HepG2 (cell line): ENCODE measurements at regions not wholly inside any gene's neighbourhood (a gene's known extent, or its start where the extent isn't known, plus 50 kb on each side); places are given as distances from the start of the nearest gene placed in this dataset.

ENCODE experiments used
- ATAC-seq: fragments of 200-7000 bp; cut with Tn5 transposase; 3 replicates; pipeline ENCODE4 v1.9.1; 2020; ENCODE audit warnings: mild to moderate bottlenecking, moderate library complexity
- BruUV-seq: library from RNA; stranded (reverse); fragments of 400-500 nt; replicated peaks from 2 replicates; lab custom pipeline; 2021; lab: Mats Ljungman, UMichigan
- CTCF ChIA-PET: fragments of 300-600 bp; formaldehyde crosslinking; extraction: SDS; loops from one replicate; lab custom pipeline; 2021; ENCODE audit warnings: low total read pairs, inconsistent platforms, low intra/inter-chr PET ratio; lab: Yijun Ruan, JAX
- POLR2A ChIA-PET: fragments of 350-600 bp; sonication (Branson Sonifier 250); formaldehyde crosslinking; loops from one replicate; lab custom pipeline; 2020; ENCODE audit warnings: antibody characterized with exemption, inconsistent platforms; lab: Yijun Ruan, JAX
- DNase-seq: peaks from one replicate; pipeline ENCODE4 v3.0.0-alpha.2; 2015; ENCODE audit warnings: low spot score
- FAIRE-seq: peaks from 3 replicates; lab custom pipeline; 2011; peaks lifted over from hg19 to GRCh38; lab: Jason Lieb, UNC
- H2AFZ ChIP-seq: one replicate; pipeline ENCODE4 v1.6.1; 2011; ENCODE audit warnings: low read length, inconsistent platforms
- H3K27ac ChIP-seq: fragments of 300-600 bp; 3 replicates; pipeline ENCODE4 v1.8.0; 2011; ENCODE audit warnings: mixed run types, mild to moderate bottlenecking, mixed read lengths, low read length, inconsistent platforms; ENCODE audit not compliant: insufficient read depth; ENCODE audit errors: extremely low read length
- H3K27me3 ChIP-seq, 2 experiments: fragments of 200-600 bp in 1 of 2; 2 replicates in 1 of 2; 3 replicates in 1 of 2; pipeline versions ENCODE4 v1.6.0 to v1.8.0; 2011; ENCODE audit warnings: low read length in 2 of 2, mild to moderate bottlenecking in 2 of 2, moderate library complexity in 2 of 2, inconsistent platforms in 1 of 2; ENCODE audit not compliant: insufficient read depth in 2 of 2, control insufficient read depth in 1 of 2
- H3K36me3 ChIP-seq, 2 experiments: fragments of 200-600 bp in 1 of 2; replicated peaks in 1 of 2; 2 replicates in 1 of 2; 3 replicates in 1 of 2; pipeline versions ENCODE4 v1.5.1 to v1.8.0; 2011; ENCODE audit warnings: low read length in 2 of 2, inconsistent platforms in 1 of 2; ENCODE audit not compliant: insufficient read depth in 2 of 2, control insufficient read depth in 1 of 2
- H3K4me1 ChIP-seq: 2 replicates; pipeline ENCODE4 v1.5.1; 2012; ENCODE audit warnings: low read length, inconsistent platforms; ENCODE audit not compliant: insufficient read depth
- H3K4me2 ChIP-seq: 2 replicates; pipeline ENCODE4 v1.6.0; 2011; ENCODE audit warnings: low read depth, low read length, inconsistent platforms
- H3K4me3 ChIP-seq, 3 experiments: fragments of 200-600 bp in 1 of 3; sonication (generic), shearing (Covaris generic) in 1 of 3; replicated peaks in 1 of 3; 2 replicates each; pipeline ENCODE4 v1.5.1; 2011 to 2016; ENCODE audit warnings: low read length in 3 of 3, inconsistent platforms in 2 of 3, low read depth in 2 of 3, mild to moderate bottlenecking in 2 of 3, control low read depth in 1 of 3, mixed read lengths in 1 of 3; ENCODE audit not compliant: insufficient read depth in 1 of 3
- H3K79me2 ChIP-seq: one replicate; pipeline ENCODE4 v1.6.1; 2011; ENCODE audit warnings: low read length, inconsistent platforms; ENCODE audit not compliant: insufficient read depth
- H3K9ac ChIP-seq: 2 replicates; pipeline ENCODE4 v1.6.0; 2011; ENCODE audit warnings: mild to moderate bottlenecking, low read depth, low read length, inconsistent platforms; ENCODE audit not compliant: insufficient read depth
- H3K9me3 ChIP-seq: 2 replicates; pipeline ENCODE4 v1.5.1; 2012; ENCODE audit warnings: mild to moderate bottlenecking, low read length
- H4K20me1 ChIP-seq: 2 replicates; pipeline ENCODE4 v1.6.0; 2011; ENCODE audit warnings: inconsistent platforms, mild to moderate bottlenecking, low read length, moderate library complexity; ENCODE audit not compliant: insufficient read depth
- CHCHD3 ChIP-seq: sonication (generic); formaldehyde crosslinking; IDR thresholded peaks from 2 replicates; pipeline ENCODE4 v1.8.0; 2022; ENCODE audit warnings: mild to moderate bottlenecking, missing genetic modification reagents, moderate library complexity
- ELF3 ChIP-seq: IDR thresholded peaks from 2 replicates; pipeline ENCODE4 v1.6.1; 2016; ENCODE audit warnings: missing genetic modification reagents, missing compliant biosample characterization
- KLF9 ChIP-seq: IDR thresholded peaks from 2 replicates; pipeline ENCODE4 v1.6.1; 2016; ENCODE audit warnings: low read depth
- NFYC ChIP-seq: IDR thresholded peaks from 2 replicates; pipeline ENCODE4 v1.6.1; 2016; ENCODE audit warnings: missing genetic modification reagents, missing compliant biosample characterization
- PBX3 ChIP-seq: sonication (generic); formaldehyde crosslinking; IDR thresholded peaks from 2 replicates; pipeline ENCODE4 v1.8.1; 2023; ENCODE audit warnings: missing genetic modification reagents, inconsistent platforms, borderline replicate concordance
- RFXANK ChIP-seq: IDR thresholded peaks from 2 replicates; pipeline ENCODE4 v1.6.1; 2016
- SAP130 ChIP-seq: IDR thresholded peaks from 2 replicates; pipeline ENCODE4 v1.6.1; 2016; ENCODE audit warnings: low read depth
- TEAD3 ChIP-seq: optimal IDR thresholded peaks from 2 replicates; pipeline ENCODE3; 2016; ENCODE audit warnings: borderline replicate concordance
- YY1 ChIP-seq: IDR thresholded peaks from 2 replicates; pipeline ENCODE4 v1.6.1; 2011; ENCODE audit warnings: low read length, low read depth, moderate library complexity, mild to moderate bottlenecking; ENCODE audit not compliant: insufficient read depth, insufficient replicate concordance
- ZC3H13 ChIP-seq: sonication (generic); formaldehyde crosslinking; IDR thresholded peaks from 2 replicates; pipeline ENCODE4 v1.8.1; 2023; ENCODE audit warnings: mild to moderate bottlenecking, missing genetic modification reagents, moderate library complexity
- ZNF225 ChIP-seq: sonication (generic); formaldehyde crosslinking; IDR thresholded peaks from 2 replicates; pipeline ENCODE4 v1.4.0; 2020; ENCODE audit warnings: mild to moderate bottlenecking, missing genetic modification reagents
- ZNF329 ChIP-seq: sonication (generic); formaldehyde crosslinking; IDR thresholded peaks from 2 replicates; pipeline ENCODE4 v1.9.0; 2021; ENCODE audit warnings: low read depth, mild to moderate bottlenecking, missing genetic modification reagents
- ZNF720 ChIP-seq: sonication (generic); formaldehyde crosslinking; IDR thresholded peaks from 2 replicates; pipeline ENCODE4 v1.4.0; 2020; ENCODE audit warnings: missing genetic modification reagents
- WGBS: methylation state at CpG from one replicate; pipeline ENCODE4 v1.1.6; 2017; ENCODE audit warnings: low lambda C conversion rate; 5-methylcytosine and 5-hydroxymethylcytosine counted together
- in situ Hi-C: cut with HindIII; loops from 2 replicates; pipeline ENCODE4 v1.10.0; 2017; ENCODE audit warnings: low pct_unique_long_range_greater_than_20kb; ENCODE audit not compliant: extremely low pct_ligation_motif_present
- intact Hi-C: fragments of 100-400 bp; cut with micrococcal nuclease; formaldehyde crosslinking; loops from one replicate; pipeline ENCODE4 v1.10.0; 2022; ENCODE audit not compliant: unreplicated experiment
- TF ChIP-seq, protein P1 (sequence below): sonication (generic); formaldehyde crosslinking; IDR thresholded peaks from 2 replicates; pipeline ENCODE4 v1.9.0; 2022; ENCODE audit warnings: low read depth, missing genetic modification reagents

DNA sequence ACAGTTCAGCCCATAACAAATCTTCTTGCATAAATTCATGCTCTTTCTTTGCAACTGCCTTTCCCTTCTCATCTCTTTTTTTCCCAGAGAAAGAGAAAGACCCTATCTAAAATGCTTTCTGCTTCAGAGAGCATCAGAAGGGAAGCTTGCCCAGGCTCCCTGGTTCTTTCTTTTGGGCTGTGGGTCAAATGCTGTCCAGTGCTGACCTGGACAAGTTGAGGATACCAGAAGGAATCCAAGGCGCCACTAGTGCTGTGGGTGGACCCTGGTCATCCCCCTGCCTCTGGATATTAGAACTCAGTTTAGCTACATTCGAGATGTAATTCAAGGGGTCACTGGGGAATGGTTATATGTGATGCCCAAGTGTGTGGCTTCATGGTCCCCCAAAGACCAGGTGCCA is 411.6 kb downstream of the RPS24 start:
- Histone ChIP-seq H3K79me2 (no peaks in the 10 kb centered on the region), H3K27me3 (no peaks in the 10 kb centered on the region), H3K4me1 (peaks cover 75% of the 10 kb centered on the region), H3K9ac (no peak overlapping the region), H4K20me1 (no peaks in the 10 kb centered on the region), H3K4me2 (no peak overlapping the region)
- no TSS peak for BruUV-seq
- DNase-seq: no peak
- in situ Hi-C loops: no loop called here
- TF ChIP-seq ZC3H13 (no peak), CHCHD3 (CRISPR knock-in tag) (no peak), SAP130 (CRISPR knock-in tag) (no peak), NFYC (no peak), PBX3 (no peak), ZNF329 (CRISPR knock-in tag) (no peak), RFXANK (CRISPR knock-in tag) (no peak), YY1 (no peak), ELF3 (CRISPR knock-in tag) (no peak), ZNF225 (no peak), KLF9 (CRISPR knock-in tag) (no peak), ZNF720 (CRISPR knock-in tag) (no peak), TEAD3 (CRISPR knock-in tag) (no peak)
- TF ChIP-seq, protein P1, sequence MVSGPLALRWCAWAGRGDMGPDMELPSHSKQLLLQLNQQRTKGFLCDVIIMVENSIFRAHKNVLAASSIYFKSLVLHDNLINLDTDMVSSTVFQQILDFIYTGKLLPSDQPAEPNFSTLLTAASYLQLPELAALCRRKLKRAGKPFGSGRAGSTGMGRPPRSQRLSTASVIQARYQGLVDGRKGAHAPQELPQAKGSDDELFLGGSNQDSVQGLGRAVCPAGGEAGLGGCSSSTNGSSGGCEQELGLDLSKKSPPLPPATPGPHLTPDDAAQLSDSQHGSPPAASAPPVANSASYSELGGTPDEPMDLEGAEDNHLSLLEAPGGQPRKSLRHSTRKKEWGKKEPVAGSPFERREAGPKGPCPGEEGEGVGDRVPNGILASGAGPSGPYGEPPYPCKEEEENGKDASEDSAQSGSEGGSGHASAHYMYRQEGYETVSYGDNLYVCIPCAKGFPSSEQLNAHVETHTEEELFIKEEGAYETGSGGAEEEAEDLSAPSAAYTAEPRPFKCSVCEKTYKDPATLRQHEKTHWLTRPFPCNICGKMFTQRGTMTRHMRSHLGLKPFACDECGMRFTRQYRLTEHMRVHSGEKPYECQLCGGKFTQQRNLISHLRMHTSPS (CRISPR knock-in tag): no peak
- TF ChIP-seq, all 625 proteins: peak for 0
- ChIA-PET CTCF (no interaction called here), POLR2A (no interaction called here)
- intact Hi-C loops: loop anchor here (5.0 kb wide), 1 partner anchor 303 kb away; no protein-coding TSS in a partner anchor
- no peak overlapping the region for H2AFZ ChIP-seq
- FAIRE-seq (no peak), ATAC-seq (no peak)
- H3K4me3 ChIP-seq: no peak overlapping the region
- WGBS: 96% methylated on average over 2 of the region's 2 CpGs
- no peaks in the 10 kb centered on the region for H3K36me3 ChIP-seq
- no peaks in the 10 kb centered on the region for H3K9me3 ChIP-seq
- no peak overlapping the region for H3K27ac ChIP-seq
